GM19452 (cell line): ENCODE measurements at regions not wholly inside any gene's neighbourhood (a gene's known extent, or its start where the extent isn't known, plus 50 kb on each side); places are given as distances from the start of the nearest gene placed in this dataset.

Experiments
- ATAC-seq: cut with Tn5 transposase; IDR thresholded peaks from one replicate; pipeline ENCODE4 v1.9.1; 2021; ENCODE audit not compliant: unreplicated experiment

DNA sequence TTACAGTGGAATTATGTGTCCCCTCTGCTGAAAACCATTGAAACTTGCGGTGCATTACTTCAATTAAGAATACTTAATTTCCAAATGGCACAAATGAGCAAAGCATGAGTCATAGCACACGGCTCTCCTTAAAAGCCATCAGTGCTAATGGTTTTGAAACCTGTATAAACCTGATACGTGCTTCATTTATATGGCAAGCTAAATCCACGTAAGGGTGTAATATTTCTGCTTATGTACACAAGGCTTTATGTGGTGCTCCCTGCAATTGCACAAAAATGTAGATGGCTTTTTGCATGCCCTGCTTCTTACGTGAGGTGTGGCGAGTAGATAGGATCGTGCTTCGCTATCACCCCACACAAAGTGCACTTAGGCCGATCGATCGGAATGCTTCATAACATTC lies 840.9 kb downstream of the GALR1 start:
- no peak for ATAC-seq

DNA sequence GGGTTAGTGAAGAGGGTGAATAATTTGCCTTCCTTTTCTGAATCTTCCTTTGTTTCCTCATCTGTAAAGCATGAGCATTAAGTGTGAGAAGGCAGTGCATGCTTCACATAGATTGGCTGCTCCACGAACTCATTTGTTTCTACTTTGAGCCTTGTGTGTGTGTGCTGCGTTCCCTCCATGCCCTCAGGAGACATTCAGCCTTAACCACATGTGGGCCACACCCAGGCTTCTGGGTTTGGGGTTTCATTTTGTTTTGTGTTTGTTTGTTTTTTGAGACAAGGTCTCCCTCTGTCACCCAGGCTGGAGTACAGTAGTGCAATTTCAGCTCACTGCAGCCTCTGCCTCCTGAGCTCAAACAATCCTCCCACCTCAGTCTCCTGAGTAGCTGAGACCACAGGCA lies 843.3 kb downstream of the GALR1 start:
- no peak for ATAC-seq

DNA sequence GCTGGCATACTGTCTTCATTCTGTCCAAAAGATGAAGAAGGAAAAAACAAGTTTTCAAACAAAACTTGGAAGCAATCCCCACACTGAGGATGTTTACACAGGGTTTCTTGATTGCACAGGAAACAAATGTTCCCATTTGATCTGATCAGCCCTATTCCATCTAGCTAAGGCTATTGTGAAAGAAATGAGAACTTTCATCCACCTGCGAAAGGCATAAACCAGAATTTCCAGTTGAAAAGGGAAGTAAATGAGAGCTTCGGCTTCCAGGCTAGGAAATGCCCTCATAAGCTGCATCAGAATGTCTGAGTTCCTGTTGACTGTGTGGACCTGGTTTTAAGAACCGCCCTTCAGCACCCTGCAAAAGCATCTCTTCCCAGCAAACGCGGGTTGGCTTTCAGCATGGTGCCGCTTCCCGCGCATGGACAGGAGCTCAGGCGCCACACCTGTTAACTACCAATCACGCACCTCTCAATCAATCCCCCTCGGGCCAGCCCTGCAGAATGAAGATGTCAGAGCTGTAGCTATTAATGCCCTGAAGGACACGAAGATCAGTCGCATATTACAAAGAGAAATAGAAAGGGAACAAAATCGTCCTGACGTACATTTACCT lies 850.4 kb downstream of the GALR1 start:
- no peak for ATAC-seq

DNA sequence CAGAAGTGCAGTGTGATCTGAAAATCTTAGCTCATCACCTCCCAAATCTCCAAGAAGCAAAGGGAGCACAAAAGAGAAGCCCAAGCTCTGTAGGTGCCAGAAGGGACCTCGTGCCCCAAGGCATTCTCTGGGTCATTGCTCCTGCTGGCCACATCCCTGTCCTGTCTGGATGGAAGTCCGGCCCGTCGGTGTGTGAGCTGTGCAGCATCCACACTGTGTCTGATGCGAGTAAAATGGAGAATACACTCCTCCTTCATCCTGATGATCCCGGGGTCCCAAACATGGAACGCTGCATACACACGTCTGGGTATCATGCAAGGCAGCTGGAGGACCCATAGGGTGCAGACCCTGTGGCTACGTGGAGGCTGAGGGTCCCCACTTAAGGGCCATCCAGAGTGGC lies 851.4 kb downstream of the GALR1 start:
- ATAC-seq: no peak

DNA sequence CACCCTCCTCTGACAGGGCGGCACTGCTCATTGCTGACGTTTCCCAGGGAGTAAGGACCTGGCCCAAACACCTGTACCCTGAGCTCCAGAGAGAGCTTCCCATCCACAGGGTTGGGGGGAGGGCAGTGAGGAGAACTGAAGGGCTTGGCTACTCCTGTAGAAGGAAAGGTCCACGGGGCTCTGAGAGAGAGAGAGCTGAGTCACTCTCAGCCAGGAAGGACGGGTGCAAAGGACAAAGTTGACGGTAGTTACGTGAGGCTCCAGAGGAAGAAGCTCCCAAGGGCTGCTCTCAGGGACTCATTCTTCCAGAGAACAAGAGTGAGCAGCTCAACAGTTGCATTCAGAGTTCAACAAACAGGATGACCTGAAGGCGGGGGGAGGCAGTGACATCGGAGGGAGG lies 852.5 kb downstream of the GALR1 start:
- ATAC-seq: no peak

DNA sequence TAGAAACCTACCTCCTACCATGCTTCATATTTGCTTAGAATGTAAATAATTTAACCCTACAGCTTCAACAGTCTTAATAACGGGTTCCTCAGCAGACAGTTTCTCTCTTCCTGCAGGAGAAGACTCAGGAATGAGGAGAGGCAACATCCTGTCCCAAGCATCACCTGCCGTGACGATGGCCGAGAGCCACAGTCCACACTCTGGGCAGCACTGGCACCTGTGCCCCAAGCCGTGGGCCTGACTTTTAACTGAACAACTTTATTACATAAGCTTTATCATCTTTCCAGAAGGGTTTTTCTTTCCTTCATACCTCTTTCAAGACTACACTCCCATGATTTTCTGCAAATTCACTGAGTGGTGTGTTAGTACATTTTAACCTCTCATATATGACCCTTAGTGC lies 856.0 kb downstream of the GALR1 start:
- ATAC-seq: no peak

DNA sequence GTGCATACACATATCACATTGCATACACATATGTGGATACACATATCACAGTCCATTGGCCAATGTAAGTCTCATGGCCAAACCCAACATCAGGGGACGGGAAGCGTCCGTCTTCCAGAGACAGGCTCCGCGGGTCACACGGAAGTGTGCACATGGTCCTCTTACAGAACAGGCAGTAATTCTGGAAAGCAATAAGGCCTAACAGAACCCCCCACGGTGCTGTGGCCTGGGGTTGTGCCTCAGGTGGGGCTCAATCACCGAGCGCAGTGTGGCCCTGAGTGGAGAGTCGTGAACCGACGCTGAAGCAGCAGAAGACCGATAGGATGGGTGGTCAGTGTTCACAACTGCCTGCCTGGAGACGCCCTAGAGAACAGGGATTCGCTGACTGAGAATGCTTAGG lies 857.3 kb downstream of the GALR1 start:
- ATAC-seq: no peak

DNA sequence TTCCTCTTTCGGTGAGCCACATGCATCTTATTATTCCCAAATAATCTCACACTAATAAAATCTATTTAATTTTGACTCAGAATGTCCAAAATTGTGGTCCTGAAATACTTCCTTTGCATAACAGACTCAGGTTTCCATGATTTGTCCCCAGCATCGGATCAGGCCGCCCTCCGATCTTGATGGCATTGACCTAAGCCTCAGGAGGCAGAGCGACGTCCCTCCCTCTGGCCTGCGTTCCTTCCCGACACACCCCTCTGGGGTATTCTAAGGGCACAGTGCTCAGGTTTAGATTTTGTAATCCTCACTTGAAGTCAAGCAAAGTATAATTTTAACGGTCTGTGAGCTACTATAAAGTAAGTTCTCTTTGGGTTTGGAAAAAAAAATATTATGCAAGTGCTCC lies 857.7 kb downstream of the GALR1 start:
- ATAC-seq: no peak

DNA sequence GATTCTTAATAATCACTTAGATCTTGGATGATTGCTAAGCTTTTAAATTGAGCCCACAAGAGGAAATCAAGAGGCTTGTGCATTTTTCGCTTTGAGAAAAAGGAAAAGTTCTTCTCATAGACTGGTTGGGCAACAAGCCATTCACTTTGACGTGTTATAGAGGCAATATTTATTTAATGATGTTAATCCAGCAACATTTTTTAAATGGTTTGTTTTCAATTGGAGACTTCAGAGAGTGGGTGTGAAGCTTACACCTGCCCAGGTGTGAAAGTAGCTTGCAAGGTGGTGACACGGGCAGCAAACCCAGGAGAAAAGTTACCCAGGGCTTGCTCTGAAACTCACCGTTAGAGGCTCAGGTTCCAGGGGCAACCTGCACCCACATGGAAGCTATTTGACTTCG lies 858.9 kb downstream of the GALR1 start:
- no peak for ATAC-seq

DNA sequence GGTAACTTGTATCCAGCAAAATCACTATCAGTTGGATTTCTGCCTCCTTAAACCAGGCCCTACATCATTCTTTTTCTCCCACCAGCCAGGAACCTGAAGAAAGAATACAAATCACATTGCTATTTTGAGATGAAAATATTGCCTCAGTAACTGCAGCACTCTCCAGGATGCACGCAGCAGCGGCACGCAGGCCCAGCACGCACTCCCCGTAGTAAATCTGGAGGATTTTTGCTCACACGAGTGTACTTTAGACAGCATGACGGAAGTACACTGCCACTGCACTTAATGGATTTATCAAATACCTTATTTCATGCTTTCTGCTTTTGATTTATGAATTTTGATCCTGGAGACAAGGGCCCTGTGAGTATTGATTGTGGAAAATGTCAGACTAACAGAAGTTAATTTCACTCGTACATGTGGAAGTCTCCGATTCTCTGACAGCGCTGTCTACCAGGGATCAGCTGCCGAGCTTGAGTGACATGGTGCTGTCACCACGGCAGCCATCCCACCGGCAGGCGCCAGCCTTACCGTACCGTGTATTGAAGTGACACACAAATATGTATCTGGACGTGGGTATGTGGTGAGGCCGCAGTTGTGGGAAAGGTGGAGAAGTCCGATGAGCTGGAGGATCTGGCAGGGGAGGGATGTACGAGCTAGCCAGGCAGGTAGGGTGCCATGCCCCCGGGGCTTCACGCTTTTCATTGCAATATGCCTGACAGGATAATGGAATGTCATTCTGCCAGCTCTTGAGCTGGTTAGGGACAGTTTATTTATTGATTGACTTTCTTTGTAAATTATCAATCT lies 863.7 kb downstream of the GALR1 start:
- no peak for ATAC-seq

DNA sequence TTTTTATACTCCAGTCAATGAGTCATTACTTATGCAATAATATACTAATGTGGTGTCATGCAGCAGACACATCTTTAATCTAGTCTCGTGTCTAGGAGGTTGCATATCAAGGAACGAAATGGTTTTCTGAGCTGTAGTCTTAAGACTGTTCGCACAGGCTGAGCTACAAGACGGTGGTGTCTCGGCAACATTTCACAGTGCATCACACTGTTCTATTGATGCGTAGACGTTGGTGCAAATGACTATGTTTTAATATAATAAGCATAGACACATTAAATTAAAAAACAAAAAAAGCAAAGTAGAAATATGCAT lies 864.2 kb downstream of the GALR1 start:
- no peak for ATAC-seq

DNA sequence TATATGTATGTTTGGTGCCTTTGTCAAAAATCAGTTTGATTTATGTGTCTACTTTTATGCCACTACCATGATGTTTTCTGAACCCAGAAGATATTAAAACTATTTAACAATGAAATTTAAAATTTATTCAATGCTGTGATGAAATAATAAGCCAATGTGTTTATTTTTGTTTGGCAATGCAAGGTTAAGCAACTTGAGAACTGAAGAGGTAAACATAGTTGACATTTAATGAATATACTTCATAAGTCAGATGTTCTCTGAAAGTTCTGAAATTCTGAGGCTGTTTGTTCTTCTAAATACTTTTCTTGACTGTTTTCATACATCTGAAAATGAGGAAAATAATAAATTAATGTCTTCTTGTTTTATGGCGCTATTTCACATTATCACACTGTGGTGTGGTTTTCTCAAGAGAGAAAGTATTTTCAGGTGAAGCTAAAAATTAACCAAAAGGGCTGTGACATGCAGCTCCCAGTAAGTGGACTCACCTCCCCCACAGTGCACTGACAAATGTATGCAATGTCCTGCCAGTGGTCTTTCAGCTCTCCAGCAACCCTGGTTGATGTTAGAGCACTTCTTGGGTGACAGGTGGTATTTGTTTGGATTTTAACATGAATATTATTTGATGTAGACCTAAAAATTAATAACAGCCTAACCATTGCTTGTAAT lies 863.6 kb upstream of the SALL3 start:
- ATAC-seq: no peak

DNA sequence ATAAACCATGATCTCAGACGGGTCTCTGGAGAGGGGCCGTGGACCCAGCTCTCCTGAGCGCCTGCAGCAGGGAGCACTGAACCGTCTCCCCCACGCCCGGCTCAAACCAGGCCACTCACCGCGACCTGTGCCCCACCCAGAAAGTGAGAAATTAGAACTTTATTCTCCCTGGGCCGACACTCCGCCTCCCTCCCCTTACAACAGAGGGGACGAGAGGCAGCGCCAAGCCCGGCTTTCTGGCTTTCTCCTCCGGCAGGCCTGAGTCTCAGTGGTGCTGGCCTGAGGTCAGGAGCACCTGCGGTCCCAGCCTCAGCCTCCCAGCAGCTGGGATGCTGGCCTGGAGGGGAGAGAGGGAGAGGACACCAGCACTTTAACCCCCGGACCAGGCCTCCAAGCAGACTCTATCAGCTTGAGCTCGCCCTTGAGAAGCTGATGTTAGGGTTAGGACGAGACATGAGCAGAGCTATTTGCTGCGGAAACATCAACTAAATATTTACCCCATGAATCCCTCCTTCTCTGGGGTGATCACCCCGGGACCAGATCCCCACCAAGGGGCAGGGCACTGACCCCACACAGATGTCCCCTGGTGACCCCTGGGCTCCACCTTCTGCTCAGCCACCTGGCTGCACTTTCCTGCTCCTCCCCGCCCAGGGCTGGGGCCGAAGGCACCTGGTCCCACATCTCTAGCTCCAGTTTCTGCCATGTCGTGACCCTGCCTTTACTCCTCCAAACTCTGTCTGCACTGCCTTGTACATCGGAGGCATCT lies 856.3 kb upstream of the SALL3 start:
- no peak for ATAC-seq

DNA sequence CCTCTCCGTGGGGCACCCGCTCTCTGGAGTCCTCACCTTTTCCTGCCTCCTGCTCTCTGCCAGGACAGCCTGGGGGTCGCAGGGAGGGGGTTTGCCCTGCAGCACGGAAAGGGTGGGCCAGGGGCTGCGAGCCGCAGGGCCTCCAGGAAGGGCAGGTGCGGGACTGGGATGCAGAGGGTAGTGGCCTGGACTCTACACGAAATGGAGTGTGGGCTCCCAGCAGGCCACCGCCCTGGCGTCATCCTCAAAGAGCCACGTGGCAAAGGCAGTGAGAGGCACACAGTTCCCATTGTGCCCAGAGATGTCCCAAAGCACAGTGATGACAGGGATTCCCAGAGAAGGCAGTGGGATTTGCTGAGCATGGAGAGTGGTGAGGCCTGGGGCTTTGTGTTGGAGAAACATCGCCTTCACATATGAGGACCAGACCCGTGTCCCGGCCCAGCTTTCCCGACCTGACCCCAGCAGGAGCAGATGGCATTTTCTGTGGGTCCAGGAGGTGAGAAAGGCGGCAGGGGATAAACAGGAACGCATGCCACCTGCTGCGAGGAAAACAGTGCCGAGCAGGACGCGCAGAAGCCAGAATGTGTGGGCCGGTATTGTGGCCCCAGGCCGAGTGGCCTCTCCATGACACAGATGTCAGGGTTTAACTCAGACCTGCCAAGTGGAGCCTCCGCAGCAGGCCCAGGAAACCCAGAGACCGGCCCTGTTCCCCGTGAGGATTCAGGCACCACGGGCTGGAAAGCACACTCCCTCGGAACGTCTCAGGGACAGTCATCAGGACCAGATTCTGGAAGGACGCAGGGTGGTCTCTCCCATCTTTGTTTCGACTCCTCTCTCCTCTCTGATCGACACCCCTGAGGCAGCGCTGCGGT lies 855.5 kb upstream of the SALL3 start:
- no peak for ATAC-seq

DNA sequence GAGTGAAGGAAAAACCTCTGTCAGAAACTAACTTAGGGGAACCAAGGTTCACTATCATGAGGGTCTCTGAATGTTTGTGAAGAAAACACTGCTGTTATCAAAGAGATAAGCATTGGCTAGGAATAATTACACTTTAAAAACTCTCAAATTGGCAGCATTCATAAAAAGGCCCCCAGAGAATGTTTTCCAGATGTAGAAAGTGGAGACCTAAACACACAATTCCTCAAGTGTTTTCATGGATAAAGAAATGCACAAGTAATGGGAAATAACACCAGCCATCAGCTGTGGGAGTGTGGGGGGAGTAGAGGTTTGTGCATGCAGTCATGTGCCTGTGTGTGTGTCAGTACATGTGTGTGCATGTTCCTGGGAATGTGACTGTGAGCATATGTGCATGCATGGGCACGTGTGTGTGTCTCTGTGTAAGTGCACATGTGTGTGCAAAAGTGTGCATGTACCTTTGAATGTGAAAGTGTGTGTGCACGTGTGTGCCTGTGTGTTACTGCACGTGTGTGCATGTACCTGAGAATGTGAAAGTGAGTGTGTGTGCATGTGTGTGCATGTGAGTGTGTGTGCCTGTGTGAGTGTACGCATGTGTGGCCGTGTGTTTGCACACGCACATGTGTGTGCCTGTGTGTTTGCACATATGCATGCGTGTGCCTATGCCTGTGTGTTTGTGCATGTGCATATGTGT lies 854.3 kb upstream of the SALL3 start:
- ATAC-seq: no peak

DNA sequence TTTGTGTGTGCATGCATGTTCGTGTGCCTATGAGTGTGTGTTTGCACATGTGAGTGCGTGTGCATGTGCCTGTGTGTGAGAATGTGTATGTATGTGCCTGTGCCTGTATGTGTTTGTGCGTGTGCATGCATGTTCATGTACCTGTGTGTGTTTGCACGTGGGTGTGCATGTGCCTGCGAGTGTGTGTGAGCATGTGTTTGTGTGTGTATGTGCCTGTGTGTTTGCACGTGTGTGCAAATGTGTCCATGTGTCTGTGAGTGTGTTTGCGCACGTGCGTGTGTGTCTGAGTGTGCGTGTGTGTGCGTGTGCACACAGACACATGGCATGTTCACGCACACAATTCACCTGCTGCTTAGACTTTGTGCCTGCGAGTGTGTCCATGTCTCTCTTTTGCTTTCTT lies 853.5 kb upstream of the SALL3 start:
- no peak for ATAC-seq

DNA sequence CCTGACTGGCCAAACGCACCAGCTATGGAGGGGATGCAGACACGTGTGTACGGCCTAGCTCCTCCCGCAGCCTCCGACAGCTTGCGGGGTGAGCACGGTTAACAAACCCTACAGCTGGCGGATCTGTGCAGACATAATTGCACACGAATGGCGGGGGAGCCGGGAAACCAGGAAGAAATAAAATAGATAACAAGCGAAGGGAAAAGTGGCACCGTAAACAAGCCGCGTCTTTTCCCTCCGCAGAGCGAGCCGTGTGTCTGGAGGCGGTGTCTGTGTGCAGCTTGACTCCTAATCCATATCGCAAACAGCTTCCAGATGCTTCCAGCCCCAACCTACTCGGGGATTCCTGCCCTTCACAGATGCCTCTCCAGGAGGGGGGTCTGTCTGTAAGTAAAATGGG lies 853.1 kb upstream of the SALL3 start:
- ATAC-seq: no peak

DNA sequence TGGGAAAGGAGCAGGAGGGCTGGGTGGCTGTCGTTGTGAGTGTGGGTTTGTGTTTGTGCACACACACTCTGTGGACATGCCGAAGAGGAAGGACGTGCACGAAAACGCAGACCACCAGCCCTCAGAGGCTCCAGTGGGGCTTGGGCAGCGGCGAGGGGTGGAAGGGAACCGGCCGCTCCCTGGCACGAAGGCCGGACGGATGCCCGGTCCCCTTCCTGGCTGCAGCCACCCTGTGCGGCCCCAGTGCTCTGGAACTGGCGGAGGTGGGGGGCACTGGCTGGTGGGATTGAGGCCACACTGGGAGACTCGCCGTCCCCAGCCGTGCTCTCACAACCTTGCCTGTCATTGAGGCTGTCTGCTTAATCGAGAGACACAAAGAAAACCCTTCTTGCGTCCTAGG lies 852.6 kb upstream of the SALL3 start:
- ATAC-seq: no peak

DNA sequence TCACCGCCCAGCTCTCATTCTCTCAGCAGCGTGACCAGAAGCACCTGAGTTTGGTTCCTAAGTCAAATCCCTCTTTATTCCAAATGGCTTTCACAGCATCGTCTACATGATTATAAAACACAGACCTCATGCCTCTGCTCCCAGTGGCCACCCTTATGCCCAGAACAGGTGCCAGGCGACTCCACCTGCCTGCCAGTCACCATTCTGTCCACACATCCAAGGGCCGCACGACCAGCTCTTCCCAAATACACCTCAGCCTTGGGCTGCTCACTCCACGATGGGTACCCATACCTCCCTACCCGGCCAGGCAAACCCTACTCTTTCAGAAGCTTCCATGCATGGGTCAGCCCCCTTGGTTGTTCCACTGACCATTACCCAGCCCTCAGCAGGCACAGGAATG lies 851.6 kb upstream of the SALL3 start:
- ATAC-seq: no peak

DNA sequence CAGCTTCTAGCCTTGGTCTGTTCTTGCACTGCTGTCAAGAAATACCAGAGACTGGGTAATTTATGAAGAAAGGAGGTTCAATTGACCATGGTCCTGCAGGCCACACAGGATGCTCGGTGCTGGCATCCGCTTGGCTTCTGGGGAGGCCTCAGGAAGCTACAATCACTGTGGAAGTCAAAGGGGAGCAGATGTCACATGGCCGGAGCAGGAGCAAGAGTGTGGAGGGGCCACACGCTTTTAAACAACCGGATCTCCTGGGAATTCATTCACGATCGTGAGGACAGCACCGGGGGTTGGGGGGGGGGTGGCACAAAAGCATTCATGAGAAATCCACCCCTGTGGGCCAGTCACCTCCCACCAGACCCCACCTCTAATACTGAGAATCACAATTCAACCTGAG lies 850.4 kb upstream of the SALL3 start:
- no peak for ATAC-seq
